ENCODE measurements at regions not wholly inside any gene's neighbourhood (a gene's known extent, or its start where the extent isn't known, plus 50 kb on each side); places are given as distances from the start of the nearest gene placed in this dataset.

DNA sequence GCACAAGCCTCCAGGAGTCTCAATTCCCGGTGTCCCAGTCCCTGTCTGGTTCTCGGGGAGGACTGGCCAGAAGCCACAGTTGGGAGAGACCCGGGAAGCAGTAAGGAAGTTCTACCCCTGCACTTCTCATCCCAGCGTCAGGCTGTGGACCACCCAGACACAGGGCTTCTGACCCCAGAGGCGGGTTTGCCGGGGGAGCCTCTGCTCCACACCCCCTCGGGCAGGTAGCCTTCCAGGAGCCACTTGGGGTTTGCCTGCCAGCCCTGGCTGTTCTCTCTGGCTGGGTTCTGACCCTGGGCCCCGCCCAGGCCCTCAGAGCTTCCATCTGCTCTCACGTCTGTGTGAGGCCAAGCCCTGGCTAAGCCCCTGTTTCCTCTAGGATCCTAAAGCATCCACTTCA lies 94.4 kb upstream of the GPC1 start:
- no peak for DNase-seq (ENCODE audit: low spot score in 2 of 2)
- ATAC-seq: no peak
- no peak overlapping the region for H3K27ac Mint-ChIP-seq
- H3K9me3 Mint-ChIP-seq: peaks cover 0 to 8% of the 10 kb centered on the region in 2 donors
- H3K36me3 Mint-ChIP-seq: no peaks in the 10 kb centered on the region

DNA sequence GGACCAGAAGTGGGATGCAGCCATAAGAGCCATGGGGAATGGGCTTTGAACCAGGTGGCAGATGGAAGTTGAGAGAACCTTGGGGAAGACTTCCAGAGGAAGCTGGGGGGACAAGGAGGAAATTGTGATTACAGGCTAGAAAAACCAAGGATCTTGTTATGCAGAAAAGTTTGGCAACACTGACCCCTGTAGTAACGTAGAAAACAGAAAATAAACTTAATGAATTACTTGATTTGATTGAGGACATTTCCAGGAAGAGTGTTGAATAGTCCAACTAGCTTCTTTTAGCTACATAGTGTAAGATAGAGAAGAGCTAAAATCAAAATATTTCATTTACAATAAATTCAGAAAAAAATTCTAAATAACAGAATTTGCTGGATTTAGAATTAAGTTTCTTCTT lies 91.9 kb upstream of the GPC1 start:
- H3K27ac Mint-ChIP-seq: no peak overlapping the region
- no peaks in the 10 kb centered on the region for H3K36me3 Mint-ChIP-seq
- DNase-seq (ENCODE audit: low spot score in 2 of 2) (no peak), ATAC-seq (no peak)
- peaks cover 0 to 8% of the 10 kb centered on the region in 2 donors for H3K9me3 Mint-ChIP-seq

DNA sequence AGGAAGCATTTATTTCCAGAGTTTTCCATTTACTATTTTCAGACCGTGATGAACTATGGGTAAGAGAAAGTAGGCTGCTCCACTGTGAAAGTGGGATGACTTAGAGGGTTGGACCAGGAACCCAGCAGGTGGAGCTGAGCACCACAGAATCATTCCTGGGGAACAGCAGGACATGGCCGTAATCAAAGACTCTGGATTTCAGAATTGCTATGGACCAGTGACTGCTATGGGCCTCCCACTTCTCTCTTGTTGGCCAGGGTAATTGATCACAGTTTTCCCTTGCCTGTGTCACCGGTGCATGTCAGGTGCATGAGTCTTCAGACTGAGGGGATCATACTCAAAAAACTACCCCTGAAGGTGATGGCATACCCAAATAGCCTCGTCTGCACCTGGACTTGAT lies 90.6 kb upstream of the GPC1 start:
- DNase-seq (ENCODE audit: low spot score in 2 of 2) (no peak), ATAC-seq (no peak)
- H3K36me3 Mint-ChIP-seq: no peaks in the 10 kb centered on the region
- peaks cover 0 to 8% of the 10 kb centered on the region in 2 donors for H3K9me3 Mint-ChIP-seq
- no peak overlapping the region for H3K27ac Mint-ChIP-seq

DNA sequence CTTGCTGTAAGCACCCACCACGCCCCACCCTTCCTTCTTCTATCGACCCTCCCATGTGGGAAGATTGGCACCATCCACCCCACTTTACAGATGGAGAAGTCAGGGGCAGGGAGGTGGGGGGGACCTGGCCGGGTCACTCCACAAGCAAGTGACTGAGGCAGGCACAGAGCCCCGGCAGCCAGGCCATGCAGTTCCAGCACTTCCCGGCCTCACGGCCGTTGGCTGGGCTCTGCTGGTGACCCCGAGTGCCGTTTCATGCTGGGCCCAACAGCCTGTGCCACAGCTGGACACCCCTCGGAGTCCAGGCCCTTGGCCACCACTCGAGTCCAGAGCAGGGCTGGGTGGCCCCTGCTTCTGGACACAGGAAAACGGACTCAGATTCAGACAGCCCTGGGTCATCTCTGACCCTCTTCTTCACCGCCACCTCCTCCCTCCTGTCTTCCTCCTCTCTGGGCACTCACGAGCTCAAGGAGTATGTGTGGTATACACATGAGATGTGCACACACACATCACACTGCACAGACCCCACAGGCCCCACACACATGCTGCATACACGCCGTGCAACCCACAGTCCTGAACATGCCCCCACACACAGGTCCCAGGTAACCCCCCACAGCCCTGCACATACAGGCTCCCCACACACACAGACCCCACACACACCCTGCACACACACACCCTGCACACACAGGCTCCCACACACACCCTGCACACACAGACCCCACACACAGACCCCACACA lies 89.3 kb upstream of the GPC1 start:
- DNase-seq (ENCODE audit: low spot score in 2 of 2): no peak
- Mint-ChIP-seq H3K27ac (no peak overlapping the region), H3K9me3 (peaks cover 0 to 8% of the 10 kb centered on the region in 2 donors), H3K36me3 (no peaks in the 10 kb centered on the region)
- no peak for ATAC-seq

DNA sequence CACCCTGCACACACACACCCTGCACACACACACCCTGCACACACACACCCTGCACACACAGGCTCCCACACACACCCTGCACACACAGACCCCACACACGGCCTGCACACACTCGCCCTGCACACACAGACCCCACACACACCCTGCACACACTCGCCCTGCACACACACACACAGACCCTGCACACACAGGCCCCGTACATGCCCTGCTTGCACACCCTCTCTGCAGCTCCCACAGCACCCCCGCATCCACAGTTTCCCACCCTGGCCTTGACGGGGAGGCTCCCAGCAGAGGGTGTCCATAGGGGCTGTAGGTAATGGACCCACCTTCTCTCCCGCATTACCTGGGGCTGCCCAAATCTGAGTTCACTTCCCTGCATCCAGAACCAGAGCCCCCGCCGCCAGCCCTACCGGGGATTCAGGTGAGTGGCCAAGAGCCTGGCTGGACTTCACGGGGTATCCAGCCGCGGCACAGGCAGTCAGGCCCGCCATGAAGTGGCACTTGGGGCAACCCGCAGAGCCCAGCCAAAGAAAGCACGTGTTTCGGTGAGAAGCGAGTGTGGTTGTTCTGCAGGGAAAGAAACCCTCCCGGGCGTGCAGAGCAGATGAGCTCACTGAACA lies 88.6 kb upstream of the GPC1 start:
- Mint-ChIP-seq H3K9me3 (peaks cover 0 to 8% of the 10 kb centered on the region in 2 donors), H3K27ac (no peak overlapping the region), H3K36me3 (no peaks in the 10 kb centered on the region)
- ATAC-seq (no peak), DNase-seq (ENCODE audit: low spot score in 2 of 2) (no peak)

DNA sequence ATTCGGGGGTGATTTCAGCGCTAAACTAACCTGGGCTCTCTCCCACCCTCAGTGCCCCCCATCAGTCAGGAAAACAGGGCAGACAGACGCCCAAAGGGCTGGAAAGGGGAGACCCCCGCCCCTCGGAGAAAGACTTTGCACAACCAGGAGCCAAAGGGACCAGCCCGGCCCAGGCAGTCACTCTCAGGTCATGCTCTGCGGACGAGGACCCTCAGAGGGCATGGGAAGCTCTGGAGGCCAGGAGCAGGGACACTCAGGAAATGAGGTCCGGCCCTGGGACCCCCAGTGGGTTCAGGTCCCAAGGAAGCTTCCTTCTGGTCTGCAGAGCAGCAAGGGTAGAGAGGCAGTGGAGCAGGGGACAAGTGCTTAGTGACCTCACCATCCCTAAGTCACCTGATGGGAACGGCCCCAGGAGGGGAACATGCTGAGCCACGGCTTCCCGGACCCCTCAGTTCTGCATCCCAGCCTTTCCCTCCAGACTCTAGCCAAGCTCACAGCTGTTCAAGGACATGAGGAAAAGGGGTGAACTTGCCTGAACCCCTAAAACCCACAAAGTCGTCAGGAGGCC lies 88.0 kb upstream of the GPC1 start:
- Mint-ChIP-seq H3K27ac (no peak overlapping the region), H3K9me3 (peaks cover 0 to 8% of the 10 kb centered on the region in 2 donors), H3K36me3 (no peaks in the 10 kb centered on the region)
- DNase-seq (ENCODE audit: low spot score in 2 of 2) (no peak), ATAC-seq (no peak)

DNA sequence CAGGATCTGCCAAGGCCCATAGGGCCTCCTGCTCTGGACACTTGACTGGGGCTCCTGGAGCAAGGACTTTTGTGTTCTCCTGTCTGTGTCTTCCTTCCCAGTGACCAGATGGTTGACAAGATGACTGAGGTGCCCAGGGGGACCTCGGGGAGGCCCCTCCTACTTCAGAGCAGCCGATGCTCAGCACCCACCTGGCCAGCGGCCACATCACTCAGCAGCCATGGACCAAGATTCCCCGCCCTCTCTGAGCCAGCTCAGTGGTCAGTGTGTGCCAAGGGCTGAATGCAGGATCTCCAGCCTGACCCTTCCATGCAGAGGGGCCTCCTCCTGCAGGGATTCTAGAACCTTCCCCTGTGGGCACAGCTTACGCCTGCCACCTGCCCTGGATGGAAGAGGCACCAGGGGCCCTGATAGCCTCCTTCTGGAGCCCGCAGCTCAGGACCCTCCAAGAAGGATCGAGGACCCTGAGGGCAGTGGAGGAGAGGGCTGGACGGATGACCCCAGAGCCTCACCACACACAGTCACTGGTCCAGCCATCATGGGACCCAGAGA lies 87.4 kb upstream of the GPC1 start:
- Mint-ChIP-seq H3K27ac (no peak overlapping the region), H3K9me3 (peaks cover 0 to 8% of the 10 kb centered on the region in 2 donors), H3K36me3 (no peaks in the 10 kb centered on the region)
- ATAC-seq (no peak), DNase-seq (ENCODE audit: low spot score in 2 of 2) (no peak)

DNA sequence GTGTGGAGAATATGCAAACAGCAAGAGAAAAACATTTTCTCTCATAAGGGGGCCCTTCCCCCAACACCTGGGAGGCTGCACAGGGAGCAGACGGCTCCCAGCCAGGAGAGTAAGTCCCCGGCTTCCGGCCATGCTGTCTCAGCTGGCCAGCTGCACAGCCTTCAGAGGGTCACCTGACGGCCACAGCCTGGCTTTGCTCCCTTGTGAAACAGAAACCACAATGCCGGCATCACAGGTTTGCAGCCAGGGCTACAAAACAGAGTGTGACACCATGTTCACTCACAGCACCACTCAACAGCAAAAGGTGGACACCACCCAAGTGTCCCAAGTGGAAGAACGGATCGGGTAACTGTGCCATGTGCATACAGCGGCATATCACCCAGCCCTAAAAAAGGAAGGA lies 86.9 kb upstream of the GPC1 start:
- Mint-ChIP-seq H3K9me3 (peaks cover 0 to 8% of the 10 kb centered on the region in 2 donors), H3K27ac (no peak overlapping the region), H3K36me3 (no peaks in the 10 kb centered on the region)
- DNase-seq (ENCODE audit: low spot score in 2 of 2) (no peak), ATAC-seq (no peak)

DNA sequence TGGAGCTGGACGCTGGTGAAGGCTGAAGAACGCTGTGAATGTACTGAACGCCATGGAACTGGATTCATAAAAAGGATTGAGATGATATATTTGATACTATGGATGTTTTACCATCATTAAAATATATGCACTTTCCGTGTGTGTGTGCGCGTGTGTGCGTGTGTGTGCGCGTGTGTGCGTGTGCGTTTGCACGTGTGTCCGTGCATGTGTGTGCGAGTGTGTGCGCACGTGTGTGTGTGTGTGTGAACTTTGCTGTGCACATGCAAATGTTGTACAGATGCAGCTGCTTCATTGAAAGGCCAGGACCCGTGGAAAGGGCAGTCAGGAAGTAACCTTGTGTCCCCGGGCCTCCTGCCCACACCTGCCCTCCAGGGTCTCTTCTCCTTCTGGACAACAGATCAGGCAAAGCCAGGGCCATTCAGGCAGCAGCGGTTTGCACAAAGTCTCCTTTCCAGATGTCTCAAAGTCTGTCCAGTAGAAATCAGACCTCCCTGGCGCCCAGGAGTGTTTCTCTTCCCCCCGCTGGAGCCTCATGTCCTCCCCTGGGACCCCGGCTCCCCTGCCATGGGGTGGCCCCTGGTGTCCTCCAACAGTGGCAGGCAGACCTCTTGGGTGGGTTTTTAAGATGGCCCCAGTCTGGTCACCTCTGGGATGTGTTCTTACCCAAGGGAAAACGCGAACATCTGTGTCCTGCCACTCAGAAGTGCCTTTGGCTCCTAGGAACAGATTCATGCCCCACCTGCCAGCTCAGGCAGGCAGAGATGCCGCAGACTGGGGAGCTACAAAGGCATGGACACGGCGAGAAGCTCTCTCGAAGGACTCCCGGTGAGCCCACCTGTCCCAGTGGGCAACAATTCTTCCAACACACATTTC lies 86.1 kb upstream of the GPC1 start:
- ATAC-seq (no peak), DNase-seq (ENCODE audit: low spot score in 2 of 2) (no peak)
- Mint-ChIP-seq H3K9me3 (peaks cover 0 to 7% of the 10 kb centered on the region in 2 donors), H3K27ac (no peak overlapping the region), H3K36me3 (no peaks in the 10 kb centered on the region)

DNA sequence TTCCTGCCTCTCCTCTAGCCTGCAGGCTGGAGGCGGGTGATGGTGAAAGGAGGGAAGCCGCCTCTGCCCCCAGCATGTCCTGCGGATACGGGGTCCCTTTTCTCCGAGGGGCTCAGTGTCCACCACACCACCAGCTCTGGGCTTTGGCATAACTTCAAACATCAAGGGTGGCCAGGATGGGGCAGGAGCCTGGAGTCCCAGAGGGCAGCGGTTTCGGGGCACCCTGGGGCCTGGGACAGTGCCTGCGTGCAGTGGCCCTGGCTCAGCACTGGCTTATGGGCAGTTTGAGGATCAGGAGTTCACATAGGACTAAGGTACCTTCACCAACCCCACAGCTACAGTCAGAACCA lies 85.5 kb upstream of the GPC1 start:
- Mint-ChIP-seq H3K27ac (no peak overlapping the region), H3K9me3 (peaks cover 0 to 3% of the 10 kb centered on the region in 2 donors), H3K36me3 (no peaks in the 10 kb centered on the region)
- ATAC-seq: no peak
- DNase-seq (ENCODE audit: low spot score in 2 of 2): no peak

DNA sequence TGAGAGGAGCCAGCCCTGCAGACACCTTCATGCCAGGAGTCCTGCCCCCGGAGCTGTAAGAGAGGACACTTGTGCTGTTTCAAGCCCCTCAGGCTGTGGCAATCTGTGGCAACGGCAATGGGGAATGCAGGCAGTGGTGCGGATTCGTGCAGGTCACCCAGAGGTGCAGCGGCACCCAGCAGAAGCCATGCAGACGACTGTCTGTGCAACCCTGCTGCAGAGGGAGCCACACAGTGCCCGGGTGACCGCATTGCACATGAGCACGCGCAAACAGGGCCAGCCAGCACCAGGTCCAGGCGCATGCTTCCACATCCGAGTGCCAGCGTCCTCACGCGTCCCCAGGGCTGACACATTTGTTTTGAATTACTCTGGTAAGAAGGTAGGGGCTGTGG lies 84.8 kb upstream of the GPC1 start:
- Mint-ChIP-seq H3K9me3 (no peaks in the 10 kb centered on the region), H3K27ac (no peak overlapping the region)

DNA sequence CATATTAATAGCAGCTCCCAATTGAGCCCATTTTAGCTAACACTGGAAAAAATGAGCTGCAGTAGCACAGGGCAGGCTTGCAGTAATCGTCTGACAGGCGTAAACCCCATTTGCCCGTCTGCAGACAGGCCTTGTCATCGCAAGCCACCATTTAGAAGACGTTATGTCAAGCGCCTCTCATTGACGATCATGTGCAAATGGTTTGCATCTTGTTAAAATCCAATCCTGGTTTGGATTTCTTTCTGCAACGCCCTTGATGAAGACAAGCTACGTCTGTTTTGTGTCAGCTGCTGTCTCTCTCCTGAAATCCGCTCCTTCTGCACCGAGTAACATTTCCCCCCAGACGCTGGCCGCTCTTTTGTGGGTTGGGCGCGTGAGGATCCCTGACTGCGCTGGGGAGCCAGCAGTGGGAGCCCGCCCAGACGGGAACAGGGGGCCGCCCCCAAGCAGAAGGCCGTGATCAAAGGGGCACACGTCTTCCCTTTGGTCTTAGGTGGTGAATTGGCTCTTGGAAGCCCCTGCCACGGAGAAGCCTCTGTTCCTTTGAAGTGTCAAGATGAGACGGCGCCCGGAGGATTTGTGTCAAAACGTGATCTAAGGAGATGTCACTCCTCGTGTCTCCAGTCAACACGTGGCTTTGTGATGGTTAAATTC lies 84.2 kb upstream of the GPC1 start:
- no peak for DNase-seq (ENCODE audit: low spot score in 2 of 2)
- H3K36me3 Mint-ChIP-seq: no peaks in the 10 kb centered on the region
- H3K9me3 Mint-ChIP-seq: no peaks in the 10 kb centered on the region
- ATAC-seq: no peak
- H3K27ac Mint-ChIP-seq: no peak overlapping the region

More for the DNA sequence above, 84.8 kb upstream of the GPC1 start:
- ATAC-seq (no peak), DNase-seq (ENCODE audit: low spot score in 2 of 2) (no peak)
- H3K36me3 Mint-ChIP-seq: no peaks in the 10 kb centered on the region

DNA sequence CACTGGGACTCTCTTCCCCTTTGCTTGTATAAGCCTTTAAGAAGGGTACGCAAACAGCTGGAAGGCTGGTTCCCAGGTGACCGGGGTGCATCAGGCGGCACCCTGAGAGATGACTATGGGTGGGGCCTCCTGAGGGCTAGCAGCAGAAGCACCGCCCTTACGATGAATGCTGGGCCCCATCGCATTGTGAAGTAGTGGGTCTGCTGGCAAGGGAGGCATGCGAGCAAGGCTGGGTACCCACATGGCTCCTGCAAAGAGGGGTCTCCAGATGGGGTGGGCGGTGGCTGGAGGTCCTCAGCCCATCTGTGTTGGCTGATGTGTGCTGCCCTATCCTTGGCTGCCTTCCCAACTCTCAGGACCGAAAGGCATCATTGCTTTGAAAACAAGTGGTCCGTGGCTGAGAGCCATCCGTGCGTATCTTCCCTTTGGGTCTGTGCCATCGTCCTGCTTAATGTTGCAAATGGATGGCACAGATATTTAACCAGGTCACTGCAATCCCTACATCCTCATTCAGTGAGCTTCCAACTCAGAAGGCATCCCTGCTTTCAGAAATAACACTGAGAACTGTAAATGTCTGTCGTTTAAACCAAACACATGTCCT lies 83.5 kb upstream of the GPC1 start:
- no peaks in the 10 kb centered on the region for H3K9me3 Mint-ChIP-seq
- no peak overlapping the region for H3K27ac Mint-ChIP-seq
- no peak for DNase-seq (ENCODE audit: low spot score in 2 of 2)
- H3K36me3 Mint-ChIP-seq: no peaks in the 10 kb centered on the region
- no peak for ATAC-seq

DNA sequence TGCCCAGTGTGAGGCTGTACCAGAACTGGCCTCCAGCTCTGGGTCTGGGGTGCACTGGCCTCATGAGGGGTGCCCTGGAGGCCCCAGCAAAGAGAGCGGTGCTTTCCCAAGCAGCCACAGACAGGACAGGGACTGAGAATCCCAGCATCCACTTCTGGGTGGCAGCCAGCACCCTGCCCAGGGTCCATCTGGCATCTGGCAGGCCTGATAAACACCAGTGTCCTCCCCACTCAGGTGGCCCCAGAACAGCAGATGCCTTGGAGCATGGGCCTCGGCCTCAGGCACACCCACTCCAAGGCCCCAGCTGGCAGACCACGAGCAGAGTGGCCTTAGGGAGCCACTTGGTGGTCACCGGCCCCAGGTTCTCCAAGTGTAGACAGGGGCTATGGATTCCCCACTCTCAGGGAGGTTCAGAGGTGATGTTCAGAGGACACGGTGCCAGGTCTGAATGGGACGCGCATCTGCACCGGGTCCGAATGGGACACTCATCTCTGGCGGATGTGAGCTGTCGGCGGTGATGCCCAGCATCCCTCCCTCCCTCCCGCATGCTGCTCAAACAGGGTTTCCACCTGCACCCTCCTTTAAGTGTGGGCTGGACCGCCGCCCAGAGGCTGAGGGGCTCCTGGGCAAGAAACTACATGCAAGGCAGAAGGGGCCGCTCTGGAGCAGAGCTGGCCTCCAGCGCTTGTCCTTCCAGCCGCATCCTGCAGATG lies 82.2 kb upstream of the GPC1 start:
- ATAC-seq (no peak), DNase-seq (ENCODE audit: low spot score in 2 of 2) (no peak)
- Mint-ChIP-seq H3K9me3 (no peaks in the 10 kb centered on the region), H3K27ac (no peak overlapping the region), H3K36me3 (no peaks in the 10 kb centered on the region)

DNA sequence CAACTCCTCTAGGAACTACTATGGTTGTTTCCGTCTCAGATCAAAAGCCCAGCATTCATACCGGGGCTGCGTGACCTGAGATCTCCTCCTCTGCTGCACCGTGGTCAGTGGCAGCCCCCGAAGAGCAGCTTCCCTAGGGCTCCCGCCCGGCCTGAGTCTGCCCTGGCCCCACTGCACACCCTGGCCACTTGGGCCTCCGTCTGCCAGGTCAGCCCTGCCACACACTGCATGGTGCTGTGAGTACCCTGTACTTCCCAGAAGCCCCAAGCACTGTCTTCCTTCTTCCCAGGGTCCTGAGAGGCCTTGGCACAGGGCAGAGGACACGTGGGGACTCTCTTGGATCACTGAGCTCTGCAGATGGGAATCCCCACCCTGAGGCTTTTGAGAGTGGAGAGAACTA lies 81.5 kb upstream of the GPC1 start:
- DNase-seq (ENCODE audit: low spot score in 2 of 2) (no peak), ATAC-seq (no peak)
- H3K36me3 Mint-ChIP-seq: no peaks in the 10 kb centered on the region
- H3K9me3 Mint-ChIP-seq: no peaks in the 10 kb centered on the region
- no peak overlapping the region for H3K27ac Mint-ChIP-seq

Measured in activated naive CD4-positive, alpha-beta T cell treated with anti-CD3 and anti-CD28 coated beads, Interleukin-2, amount 50 U/mL, for 72 hours (primary cell).